H1 (cell line): ENCODE measurements at regions not wholly inside any gene's neighbourhood (a gene's known extent, or its start where the extent isn't known, plus 50 kb on each side); places are given as distances from the start of the nearest gene placed in this dataset.

Experiments
- CTCF ChIA-PET: fragments of 300-600 bp; sonication (Branson Sonifier 250); formaldehyde crosslinking; loops from one replicate; lab custom pipeline; 2021; ENCODE audit not compliant: partially characterized antibody; lab: Charles Lee
- POLR2A ChIA-PET: fragments of 300-600 bp; sonication (Branson Sonifier 250); formaldehyde crosslinking; loops from one replicate; lab custom pipeline; 2021; ENCODE audit warnings: inconsistent platforms; ENCODE audit not compliant: partially characterized antibody; lab: Charles Lee
- DNase-seq, 2 experiments: peaks; one replicate each; pipeline versions ENCODE4 v3.0.0 to v3.0.0-alpha.2; 2010 to 2022; ENCODE audit warnings: low spot score in 2 of 2, low read depth in 1 of 2, mixed read lengths in 1 of 2
- FAIRE-seq: peaks from 2 replicates; lab custom pipeline; 2011; peaks lifted over from hg19 to GRCh38; lab: Jason Lieb, UNC
- H2AFZ ChIP-seq: 2 replicates; pipeline ENCODE4 v1.8.1; 2012; ENCODE audit warnings: low read length, inconsistent platforms
- H2AK5ac ChIP-seq: 2 replicates; pipeline ENCODE4 v1.6.1; 2013; ENCODE audit warnings: low read depth, low read length
- H2BK120ac ChIP-seq: replicated peaks from 2 replicates; pipeline ENCODE3; 2013; ENCODE audit warnings: low read depth, low read length, inconsistent platforms
- H2BK12ac ChIP-seq: 2 replicates; pipeline ENCODE4 v1.6.1; 2013; ENCODE audit warnings: low read depth, low read length
- H2BK15ac ChIP-seq: 2 replicates; pipeline ENCODE4 v1.6.1; 2013; ENCODE audit warnings: low read length
- H2BK20ac ChIP-seq: 2 replicates; pipeline ENCODE4 v1.6.1; 2013; ENCODE audit warnings: low read length
- H2BK5ac ChIP-seq: 2 replicates; pipeline ENCODE4 v1.6.1; 2013; ENCODE audit warnings: low read depth, low read length
- H3K14ac ChIP-seq: 2 replicates; pipeline ENCODE4 v1.6.1; 2013; ENCODE audit warnings: inconsistent platforms; ENCODE audit not compliant: insufficient read length
- H3K18ac ChIP-seq: 2 replicates; pipeline ENCODE4 v1.6.1; 2013; ENCODE audit warnings: low read length; ENCODE audit errors: extremely low read depth
- H3K23ac ChIP-seq: 2 replicates; pipeline ENCODE4 v1.6.1; 2013; ENCODE audit warnings: inconsistent platforms; ENCODE audit not compliant: insufficient read length
- H3K23me2 ChIP-seq: 2 replicates; pipeline ENCODE4 v1.6.1; 2013; ENCODE audit warnings: low read depth, low read length
- H3K27ac ChIP-seq: 2 replicates; pipeline ENCODE4 v1.6.1; 2011; ENCODE audit warnings: low read depth, low read length, inconsistent platforms
- H3K27me3 ChIP-seq, 4 experiments: replicated peaks in 1 of 4; 1 replicate in 1 of 4; 2 replicates in 3 of 4; pipeline versions ENCODE4 v1.6.1 to v1.8.1; 2011 to 2013; ENCODE audit warnings: low read length in 3 of 4, mild to moderate bottlenecking in 3 of 4, inconsistent platforms in 2 of 4, mixed read lengths in 2 of 4, moderate library complexity in 1 of 4; ENCODE audit not compliant: control insufficient read depth in 3 of 4, insufficient read depth in 3 of 4; ENCODE audit errors: extremely low read depth in 1 of 4
- H3K36me3 ChIP-seq, 4 experiments: 2 replicates each; pipeline versions ENCODE4 v1.6.1 to v1.8.1; 2011 to 2013; ENCODE audit warnings: mild to moderate bottlenecking in 4 of 4, low read length in 3 of 4, moderate library complexity in 2 of 4, control low read depth in 1 of 4, inconsistent platforms in 1 of 4; ENCODE audit not compliant: insufficient read depth in 4 of 4, control insufficient read depth in 2 of 4
- H3K4ac ChIP-seq: replicated peaks from 2 replicates; pipeline ENCODE3; 2013; ENCODE audit warnings: low read length, low read depth, mixed read lengths, inconsistent platforms; ENCODE audit not compliant: insufficient read length
- H3K4me1 ChIP-seq, 4 experiments: replicated peaks in 1 of 4; 1 replicate in 1 of 4; 2 replicates in 3 of 4; pipeline versions ENCODE4 v1.6.1 to v1.8.1; 2011 to 2013; ENCODE audit warnings: low read length in 3 of 4, inconsistent platforms in 2 of 4, mixed read lengths in 1 of 4; ENCODE audit not compliant: insufficient read depth in 4 of 4, control insufficient read depth in 3 of 4
- H3K4me2 ChIP-seq, 2 experiments: 2 replicates each; pipeline versions ENCODE4 v1.6.1 to v1.8.1; 2011 to 2013; ENCODE audit warnings: low read depth in 2 of 2, low read length in 2 of 2, control low read depth in 1 of 2, inconsistent platforms in 1 of 2, mild to moderate bottlenecking in 1 of 2; ENCODE audit not compliant: insufficient read depth in 1 of 2
- H3K4me3 ChIP-seq, 4 experiments: fragments of 200-600, 300-600 bp in 1 of 4; sonication (generic), shearing (Covaris generic), sonication (Bioruptor Twin) in 1 of 4; 2 replicates each; pipeline versions ENCODE4 v1.5.1 to v1.8.1; 2011 to 2016; ENCODE audit warnings: low read length in 4 of 4, low read depth in 3 of 4, control low read depth in 2 of 4, inconsistent platforms in 2 of 4, mild to moderate bottlenecking in 2 of 4, mixed read lengths in 1 of 4, moderate library complexity in 1 of 4; ENCODE audit not compliant: insufficient read depth in 2 of 4; ENCODE audit errors: extremely low read depth in 1 of 4
- H3K56ac ChIP-seq: replicated peaks from 2 replicates; pipeline ENCODE3; 2013; ENCODE audit warnings: low read depth, mild to moderate bottlenecking, mixed read lengths, low read length, inconsistent platforms; ENCODE audit not compliant: insufficient read length
- H3K79me1 ChIP-seq: 2 replicates; pipeline ENCODE4 v1.6.1; 2013; ENCODE audit warnings: low read depth, low read length, control low read depth
- H3K79me2 ChIP-seq, 2 experiments: 2 replicates each; pipeline versions ENCODE4 v1.6.1 to v1.8.1; 2012 to 2013; ENCODE audit warnings: low read length in 2 of 2, mild to moderate bottlenecking in 2 of 2, inconsistent platforms in 1 of 2; ENCODE audit not compliant: insufficient read depth in 2 of 2, control insufficient read depth in 1 of 2
- H3K9ac ChIP-seq, 4 experiments: replicated peaks in 1 of 4; 1 replicate in 1 of 4; 2 replicates in 3 of 4; pipeline versions ENCODE4 v1.6.1 to v1.8.1; 2011 to 2013; ENCODE audit warnings: low read depth in 3 of 4, low read length in 3 of 4, control low read depth in 2 of 4, mild to moderate bottlenecking in 2 of 4, moderate library complexity in 2 of 4, inconsistent platforms in 1 of 4; ENCODE audit errors: extremely low read depth in 1 of 4
- H3K9me3 ChIP-seq, 2 experiments: 2 replicates each; pipeline versions ENCODE4 v1.6.1 to v1.8.1; 2012 to 2013; ENCODE audit warnings: mild to moderate bottlenecking in 2 of 2, moderate library complexity in 2 of 2, control low read depth in 1 of 2, inconsistent platforms in 1 of 2, low read depth in 1 of 2, low read length in 1 of 2, mixed read lengths in 1 of 2; ENCODE audit not compliant: insufficient read depth in 2 of 2
- H4K20me1 ChIP-seq, 2 experiments: replicated peaks in 1 of 2; 2 replicates each; pipeline versions ENCODE3 to v1.8.1; 2011 to 2013; ENCODE audit warnings: inconsistent platforms in 2 of 2, low read length in 2 of 2, mild to moderate bottlenecking in 1 of 2; ENCODE audit not compliant: insufficient read depth in 2 of 2, control insufficient read depth in 1 of 2
- H4K5ac ChIP-seq: 2 replicates; pipeline ENCODE4 v1.6.1; 2013; ENCODE audit warnings: low read length, low read depth, mixed read lengths, inconsistent platforms; ENCODE audit not compliant: insufficient read length
- H4K8ac ChIP-seq: 2 replicates; pipeline ENCODE4 v1.8.0; 2013; ENCODE audit warnings: mild to moderate bottlenecking, moderate library complexity, low read length, inconsistent platforms; ENCODE audit not compliant: insufficient read depth; ENCODE audit errors: extremely low read depth
- H4K91ac ChIP-seq: replicated peaks from 2 replicates; pipeline ENCODE3; 2013; ENCODE audit warnings: low read length, mixed read lengths, inconsistent platforms; ENCODE audit not compliant: insufficient read length
- HDAC6 ChIP-seq: IDR thresholded peaks from one replicate; pipeline ENCODE4 v1.7.1; 2012; ENCODE audit warnings: low read depth, mild to moderate bottlenecking, inconsistent platforms, low read length, moderate library complexity
- KDM5A ChIP-seq: fragments of 200-600 bp; IDR thresholded peaks from 2 replicates; pipeline ENCODE4 v1.7.1; 2012; ENCODE audit warnings: mild to moderate bottlenecking, low read length, inconsistent platforms, mixed read lengths
- RAD21 ChIP-seq, 2 experiments: IDR thresholded peaks in 1 of 2; conservative IDR thresholded peaks in 1 of 2; 2 replicates each; pipeline ENCODE4 v1.6.1; 2011; ENCODE audit warnings: low read depth in 2 of 2, low read length in 2 of 2, improper control_type of control experiment in 1 of 2, inconsistent platforms in 1 of 2, mild to moderate bottlenecking in 1 of 2, moderate library complexity in 1 of 2
- SP1 ChIP-seq: IDR thresholded peaks from 2 replicates; pipeline ENCODE4 v1.6.1; 2011; ENCODE audit warnings: low read depth, low read length
- SUZ12 ChIP-seq: fragments of 200-600 bp; sonication (generic); IDR thresholded peaks from 2 replicates; pipeline ENCODE4 v1.6.1; 2012; ENCODE audit warnings: mild to moderate bottlenecking, inconsistent platforms, low read length, moderate library complexity, mixed read lengths
- TAF7 ChIP-seq: optimal IDR thresholded peaks from 2 replicates; pipeline ENCODE3; 2011; ENCODE audit warnings: low read depth, mild to moderate bottlenecking, inconsistent platforms, low read length, moderate library complexity, borderline replicate concordance

GRCh38 chr6:11858439-11858838 is 79.8 kb upstream of the ADTRP start:
- no peak overlapping the region for H3K23ac ChIP-seq
- H2BK5ac ChIP-seq: no peak overlapping the region
- H3K36me3 ChIP-seq: no peaks in the 10 kb centered on the region
- no peak for FAIRE-seq
- H3K27me3 ChIP-seq: no peaks in the 10 kb centered on the region
- H2BK20ac ChIP-seq: no peak overlapping the region
- no peak overlapping the region for H3K14ac ChIP-seq
- H2BK120ac ChIP-seq: no peak overlapping the region
- no peak overlapping the region for H3K9ac ChIP-seq
- H3K4me1 ChIP-seq: no peaks in the 10 kb centered on the region
- H2AFZ ChIP-seq: no peak overlapping the region
- H4K20me1 ChIP-seq: no peaks in the 10 kb centered on the region
- no peak overlapping the region for H2BK12ac ChIP-seq
- H3K4me3 ChIP-seq: no peak overlapping the region
- no peaks in the 10 kb centered on the region for H3K79me2 ChIP-seq
- H2BK15ac ChIP-seq: no peak overlapping the region
- H3K27ac ChIP-seq: no peak overlapping the region
- ChIA-PET POLR2A (no interaction called here), CTCF (no interaction called here)
- no peaks in the 10 kb centered on the region for H3K79me1 ChIP-seq
- no peak overlapping the region for H3K4ac ChIP-seq
- H3K56ac ChIP-seq: no peak overlapping the region
- H4K5ac ChIP-seq: no peak overlapping the region
- no peak overlapping the region for H4K8ac ChIP-seq
- DNase-seq: no peak
- H3K18ac ChIP-seq: no peak overlapping the region
- H3K4me2 ChIP-seq: no peak overlapping the region
- H2AK5ac ChIP-seq: no peak overlapping the region
- no peak overlapping the region for H4K91ac ChIP-seq
- no peaks in the 10 kb centered on the region for H3K9me3 ChIP-seq
- no peaks in the 10 kb centered on the region for H3K23me2 ChIP-seq
- TF ChIP-seq SP1 (no peak), HDAC6 (no peak), TAF7 (no peak), KDM5A (no peak), RAD21 (IDR thresholded peaks at IDR 0.05 in 1 of 2, conservative IDR thresholded peaks at IDR 0.05 in 1 of 2; ENCODE audit: low read depth in 2 of 2, low read length in 2 of 2) (no peak), SUZ12 (no peak)
